HFF-Myc (cell line): ENCODE measurements at regions not wholly inside any gene's neighbourhood (a gene's known extent, or its start where the extent isn't known, plus 50 kb on each side); places are given as distances from the start of the nearest gene placed in this dataset.

Experiments used
- DNase-seq: peaks from one replicate; pipeline ENCODE4 v3.0.0-alpha.2; 2011; ENCODE audit warnings: low read depth; ENCODE audit errors: extremely low read depth
- H3K4me3 ChIP-seq: replicated peaks from 2 replicates; pipeline ENCODE4 v1.5.1; 2011; ENCODE audit warnings: low read depth, mild to moderate bottlenecking, control low read depth, low read length
- CTCF ChIP-seq: IDR thresholded peaks from 2 replicates; pipeline ENCODE4 v1.5.1; 2012; ENCODE audit warnings: mild to moderate bottlenecking, low read depth, low read length, control low read depth; ENCODE audit errors: missing control alignments

DNA sequence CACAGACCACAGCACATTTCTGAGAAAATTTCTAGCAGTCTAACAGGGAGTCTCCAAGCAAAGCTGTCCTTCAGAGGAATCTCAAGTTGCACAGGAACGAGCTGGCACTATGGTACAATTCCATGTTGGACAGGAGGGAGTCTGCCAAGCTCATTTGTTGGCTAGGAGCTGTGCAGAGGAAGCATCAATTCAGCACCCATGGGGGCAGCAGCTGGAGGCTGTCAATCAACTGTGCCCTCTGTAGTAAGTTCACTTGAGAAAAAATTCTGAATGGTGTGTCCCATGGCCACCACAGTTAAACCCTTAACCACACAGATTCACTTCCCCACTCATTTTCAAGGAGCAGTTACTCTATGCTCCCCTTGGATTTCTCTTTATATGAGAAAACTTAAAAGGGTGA, 298.5 kb upstream of the PPP2R3A start:
- no peak overlapping the region for H3K4me3 ChIP-seq
- no peak for DNase-seq
- TF ChIP-seq CTCF: no peak

DNA sequence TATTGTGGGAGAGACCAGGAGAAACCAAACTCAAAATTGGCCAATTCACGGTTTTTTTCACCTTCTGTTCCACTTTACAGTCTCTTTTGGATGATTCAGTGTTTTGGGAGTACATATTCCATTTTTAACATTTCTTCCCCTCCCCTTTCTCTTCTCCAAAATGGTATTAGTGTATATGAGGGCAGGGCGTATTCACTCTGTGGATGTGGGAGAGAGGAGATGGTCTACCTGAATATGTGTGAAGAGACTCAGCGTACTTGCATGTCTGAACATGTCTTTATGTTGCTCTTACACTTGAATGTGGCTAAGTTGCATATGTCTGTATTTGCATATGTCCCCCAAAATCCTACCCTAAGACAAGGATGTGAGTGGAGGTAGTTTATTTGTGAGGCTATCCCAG, 291.0 kb upstream of the PPP2R3A start:
- no peak for DNase-seq
- no peak overlapping the region for H3K4me3 ChIP-seq
- TF ChIP-seq CTCF: no peak

- no peak overlapping the region for H3K4me3 ChIP-seq
- TF ChIP-seq CTCF: no peak
- DNase-seq: no peak
These were observed 287.1 kb upstream of the PPP2R3A start for GRCh38 chr3:135678386-135678785.

DNA sequence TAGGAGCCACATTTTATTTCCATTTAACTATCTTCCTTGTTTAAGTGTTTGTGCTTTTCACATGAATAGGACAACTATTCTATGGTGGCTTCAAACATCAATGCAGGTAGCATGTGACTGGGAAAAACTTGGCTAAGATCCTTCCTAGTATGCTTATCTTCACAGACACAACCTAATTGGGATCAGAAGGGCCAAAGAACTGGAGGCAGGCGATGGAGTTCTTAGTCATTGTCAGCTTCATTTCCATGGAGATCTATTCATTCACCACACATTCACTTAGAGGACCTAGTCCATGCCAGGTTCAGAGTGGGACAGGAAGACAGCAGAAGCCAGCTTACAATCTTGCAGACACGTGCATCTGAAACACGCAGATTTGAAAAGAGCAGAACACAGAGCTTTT, 277.5 kb upstream of the PPP2R3A start:
- TF ChIP-seq CTCF: no peak
- no peak overlapping the region for H3K4me3 ChIP-seq
- no peak for DNase-seq

- H3K4me3 ChIP-seq: no peak overlapping the region
- TF ChIP-seq CTCF: no peak
- DNase-seq: no peak
These were observed 274.9 kb upstream of the PPP2R3A start for GRCh38 chr3:135690664-135691063.

DNA sequence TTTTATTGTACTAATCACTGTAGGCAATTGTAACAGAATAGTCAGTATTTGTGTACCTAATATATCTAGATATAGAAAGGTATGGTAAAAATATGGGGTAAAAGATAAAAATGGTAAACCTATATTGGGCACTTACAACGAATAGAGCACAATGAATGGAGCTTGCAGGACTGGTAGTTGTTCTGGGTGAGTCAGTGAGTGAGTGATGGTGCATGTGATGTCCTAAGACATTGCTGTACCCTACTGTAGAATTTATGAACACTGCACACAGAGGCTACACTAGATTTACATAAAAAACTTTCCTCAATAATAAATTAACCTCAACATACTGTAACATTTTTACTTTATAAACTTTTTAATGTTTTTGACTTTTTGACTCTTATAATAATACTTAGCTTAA, 274.3 kb upstream of the PPP2R3A start:
- no peak for DNase-seq
- H3K4me3 ChIP-seq: no peak overlapping the region
- no peak for TF ChIP-seq CTCF

GRCh38 chr3:135694142-135694541, 271.4 kb upstream of the PPP2R3A start:
- no peak for TF ChIP-seq CTCF
- no peak for DNase-seq
- no peak overlapping the region for H3K4me3 ChIP-seq
